Psoas muscle (tissue), 7 donors: ENCODE measurements at regions not wholly inside any gene's neighbourhood (a gene's known extent, or its start where the extent isn't known, plus 50 kb on each side); places are given as distances from the start of the nearest gene placed in this dataset.
A peak's percentile ranks its signal among the peaks of the same experiment; 100 is the strongest.

ENCODE experiments used
- ATAC-seq, 4 donors: fragments of 200-7000 bp; cut with Tn5 transposase; one replicate each; pipeline ENCODE4 v1.9.1; 2020; ENCODE audit warnings: moderate library complexity in 3 of 4, mild to moderate bottlenecking in 2 of 4
- DNase-seq, 2 donors: peaks; one replicate each; pipeline ENCODE4 v3.0.0-alpha.2; 2020
- H3K27ac ChIP-seq: fragments of 200-600 bp; one replicate; pipeline ENCODE4 v1.8.0; 2022
- H3K27me3 ChIP-seq, 3 donors: fragments of 200-600 bp in 1 of 3; one replicate each; pipeline versions ENCODE4 v1.6.1 to v1.8.0; 2013 to 2022; ENCODE audit warnings: low read length in 2 of 3, mild to moderate bottlenecking in 2 of 3, moderate library complexity in 1 of 3; ENCODE audit not compliant: insufficient read depth in 3 of 3
- H3K36me3 ChIP-seq, 2 donors: fragments of 200-600 bp in 1 of 2; one replicate each; pipeline versions ENCODE4 v1.6.1 to v1.8.0; 2013 to 2022; ENCODE audit warnings: low read depth in 1 of 2, mild to moderate bottlenecking in 1 of 2, moderate library complexity in 1 of 2; ENCODE audit not compliant: insufficient read depth in 1 of 2
- H3K4me1 ChIP-seq: fragments of 200-600 bp; one replicate; pipeline ENCODE4 v1.8.0; 2022
- H3K4me3 ChIP-seq: fragments of 200-600 bp; one replicate; pipeline ENCODE4 v1.8.0; 2022; ENCODE audit warnings: mild to moderate bottlenecking
- H3K9me3 ChIP-seq: fragments of 200-600 bp; one replicate; pipeline ENCODE4 v1.8.0; 2022
- CTCF ChIP-seq: fragments of 200-600 bp; IDR thresholded peaks from one replicate; pipeline ENCODE4 v1.8.0; 2022; ENCODE audit warnings: antibody characterized with exemption
- WGBS, 3 donors: extraction: QIAGEN DNeasy Blood & Tissue Kit; methylation state at CpG; one replicate each; pipeline versions ENCODE4 v1.1.6 to v1.1.7; 2013; 5-methylcytosine and 5-hydroxymethylcytosine counted together
- intact Hi-C, 2 donors: fragments of 100-400 bp; cut with DNase I; formaldehyde crosslinking; loops; one replicate each; pipeline versions ENCODE4 v1.11.0 to v1.14.2; 2022
- donor health status: healthy with polysubstance abuse.
- donor health status: DM: no; HTN: no; CAD: no; lungs with moderate emphysema.
- donor health status: Bipolar disorder and iron deficiency.
- donor health status: healthy.
- donor health status: DM: yes; HTN: yes; CAD: no.
- donor health status: DM: no; HTN: no; CAD: no.
- donor health status: DM: yes; HTN: yes; CAD: no.

- Histone ChIP-seq H3K9me3 (no peaks in the 10 kb centered on the region), H3K27me3 (no peaks in the 10 kb centered on the region), H3K4me3 (no peak overlapping the region), H3K36me3 (no peaks in the 10 kb centered on the region), H3K4me1 (peaks cover 50% of the 10 kb centered on the region), H3K27ac (peak overlapping the region; percentile 27)
- 86 to 88% (median 86%) methylated on average over 5 of the region's 5 CpGs for WGBS, 3 donors
- no peak for TF ChIP-seq CTCF
- intact Hi-C loops, result loop anchor here (5.0 to 10.0 kb wide), 5 partner anchors 90 to 307 kb away; partner anchors contain the start of gene BOD1 (in 1 of the 2)
- ATAC-seq (no peak), DNase-seq (no peak)
Measured at GRCh38 chr5:173762045-173762444, 126.1 kb upstream of the CPEB4 start.

DNA sequence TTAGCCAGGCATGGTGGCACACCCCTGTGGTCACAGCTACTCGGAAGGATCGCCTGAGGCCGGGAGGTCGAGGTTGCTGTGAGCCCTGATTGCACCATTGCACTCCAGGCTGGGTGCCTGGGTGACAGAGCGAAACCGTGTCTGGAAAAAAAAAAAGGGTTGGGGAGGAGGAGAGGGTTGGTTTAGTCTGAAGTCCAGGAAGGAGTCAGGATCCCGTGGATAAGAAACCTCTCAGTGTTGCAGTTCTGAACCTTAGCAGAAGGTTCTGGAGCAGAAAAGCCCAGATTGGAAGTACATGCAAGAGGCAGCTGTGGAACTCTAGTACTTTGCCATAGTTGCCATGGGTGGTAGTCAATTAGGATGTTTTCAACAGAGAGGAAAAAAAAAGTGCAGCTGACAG is 125.2 kb upstream of the CPEB4 start:
- TF ChIP-seq CTCF, result no peak
- DNase-seq (no peak), ATAC-seq (no peak)
- H3K36me3 ChIP-seq, result no peaks in the 10 kb centered on the region
- H3K27me3 ChIP-seq, result no peaks in the 10 kb centered on the region
- H3K4me3 ChIP-seq, result no peak overlapping the region
- H3K27ac ChIP-seq, result no peak overlapping the region
- no peaks in the 10 kb centered on the region for H3K9me3 ChIP-seq
- peaks cover 51% of the 10 kb centered on the region for H3K4me1 ChIP-seq
- intact Hi-C loops, result loop anchor here (5.0 to 10.0 kb wide), 5 partner anchors 91 to 308 kb away; partner anchors contain the start of gene BOD1 (in 1 of the 2)
- WGBS, 3 donors, result 83 to 88% (median 85%) methylated on average over 7 of the region's 7 CpGs

- ATAC-seq, result no peak
- peaks cover 51% of the 10 kb centered on the region for H3K4me1 ChIP-seq
- DNase-seq, result no peak
- intact Hi-C loops, result loop anchor here (5.0 to 10.0 kb wide), 5 partner anchors 91 to 309 kb away; partner anchors contain the start of gene BOD1 (in 1 of the 2)
- no peak overlapping the region for H3K4me3 ChIP-seq
- WGBS, 3 donors, result 88 to 93% (median 89%) methylated on average over 8 of the region's 8 CpGs
- H3K27ac ChIP-seq, result peak overlapping the region; percentile 86
- TF ChIP-seq CTCF, result no peak
- H3K36me3 ChIP-seq, result no peaks in the 10 kb centered on the region
- no peaks in the 10 kb centered on the region for H3K27me3 ChIP-seq
- no peaks in the 10 kb centered on the region for H3K9me3 ChIP-seq
Measured at GRCh38 chr5:173763410-173763809, 124.7 kb upstream of the CPEB4 start.

GRCh38 chr5:173764332-173765028 is 123.7 kb upstream of the CPEB4 start:
- no peaks in the 10 kb centered on the region for H3K9me3 ChIP-seq
- intact Hi-C loops, result loop anchor here (5.0 to 10.0 kb wide), 6 partner anchors 73 to 310 kb away; partner anchors contain the start of gene BOD1 (in 1 of the 2)
- WGBS, 3 donors, result 20 to 25% (median 23%) methylated on average over 13 of the region's 13 CpGs
- DNase-seq (peak; percentile 88 to 95), ATAC-seq (peak; percentile 74 to 81 (median 79))
- H3K36me3 ChIP-seq, result no peaks in the 10 kb centered on the region
- peak overlapping the region; percentile 86 for H3K27ac ChIP-seq
- no peak overlapping the region for H3K4me3 ChIP-seq
- no peaks in the 10 kb centered on the region for H3K27me3 ChIP-seq
- no peak for TF ChIP-seq CTCF
- H3K4me1 ChIP-seq, result peaks cover 45% of the 10 kb centered on the region
